K562 (cell line): ENCODE measurements at regions not wholly inside any gene's neighbourhood (a gene's known extent, or its start where the extent isn't known, plus 50 kb on each side); places are given as distances from the start of the nearest gene placed in this dataset.
A peak's percentile ranks its signal among the peaks of the same experiment; 100 is the strongest.

Experiments
- ATAC-seq: fragments of 200-7000 bp; cut with Tn5 transposase; 3 replicates; pipeline ENCODE4 v1.9.1; 2020; ENCODE audit warnings: moderate library complexity
- BruUV-seq: library from RNA; stranded (reverse); fragments of 400-500 nt; replicated peaks from 2 replicates; lab custom pipeline; 2021; lab: Mats Ljungman, UMichigan
- CTCF ChIA-PET: fragments of 300-600 bp; formaldehyde crosslinking; extraction: SDS; loops from one replicate; lab custom pipeline; 2021; ENCODE audit warnings: low intra/inter-chr PET ratio; lab: Yijun Ruan, JAX
- POLR2A ChIA-PET: fragments of 300-600, 350-650 bp; sonication (Branson Sonifier 250); formaldehyde crosslinking; extraction: SDS; loops from one replicate; lab custom pipeline; 2021; ENCODE audit warnings: antibody characterized with exemption, inconsistent platforms; lab: Yijun Ruan, JAX
- DNase-seq, 4 experiments: peaks; one replicate each; pipeline versions ENCODE4 v3.0.0 to v3.0.0-alpha.2; 2011 to 2018; ENCODE audit warnings: low spot score in 3 of 4, mixed read lengths in 3 of 4; ENCODE audit errors: extremely low read depth in 1 of 4
- FAIRE-seq: peaks from 2 replicates; lab custom pipeline; 2011; peaks lifted over from hg19 to GRCh38; lab: Jason Lieb, UNC
- H2AFZ ChIP-seq: 2 replicates; pipeline ENCODE4 v1.6.0; 2011; ENCODE audit warnings: low read depth, low read length, control low read depth, inconsistent platforms
- H3K27ac ChIP-seq: fragments of 200-600 bp; 3 replicates; pipeline ENCODE4 v1.8.0; 2011; ENCODE audit warnings: low read depth, mild to moderate bottlenecking, control low read depth, inconsistent platforms, low read length, moderate library complexity, mixed read lengths; ENCODE audit errors: extremely low read depth
- H3K27me3 ChIP-seq, 2 experiments: fragments of 300-600 bp in 1 of 2; 2 replicates in 1 of 2; 3 replicates in 1 of 2; pipeline versions ENCODE4 v1.6.0 to v1.8.0; 2011; ENCODE audit warnings: inconsistent platforms in 2 of 2, low read length in 2 of 2, mild to moderate bottlenecking in 1 of 2, mixed read lengths in 1 of 2, moderate library complexity in 1 of 2; ENCODE audit not compliant: control insufficient read depth in 2 of 2, insufficient read depth in 2 of 2
- H3K36me3 ChIP-seq: fragments of 300-600 bp; 3 replicates; pipeline ENCODE4 v1.8.0; 2011; ENCODE audit warnings: mild to moderate bottlenecking, low read length, inconsistent platforms; ENCODE audit not compliant: control insufficient read depth, insufficient read depth
- H3K4me1 ChIP-seq, 2 experiments: fragments of 200-600 bp in 1 of 2; replicated peaks in 1 of 2; 2 replicates in 1 of 2; 3 replicates in 1 of 2; pipeline versions ENCODE4 v1.5.1 to v1.8.0; 2011; ENCODE audit warnings: inconsistent platforms in 2 of 2, low read length in 2 of 2, mild to moderate bottlenecking in 1 of 2, mixed read lengths in 1 of 2, moderate library complexity in 1 of 2; ENCODE audit not compliant: control insufficient read depth in 2 of 2, insufficient read depth in 2 of 2
- H3K4me2 ChIP-seq: 2 replicates; pipeline ENCODE4 v1.6.1; 2011; ENCODE audit warnings: low read length, control low read depth, inconsistent platforms, mixed read lengths; ENCODE audit not compliant: insufficient read depth
- H3K4me3 ChIP-seq: fragments of 200-600 bp; sonication (generic), shearing (Covaris generic); 2 replicates; pipeline ENCODE4 v1.5.1; 2016; ENCODE audit warnings: control low read depth, inconsistent platforms
- H3K79me2 ChIP-seq: fragments of 200-600 bp; 3 replicates; pipeline ENCODE4 v1.8.0; 2011; ENCODE audit warnings: low read length, inconsistent platforms; ENCODE audit not compliant: control insufficient read depth, insufficient read depth
- H3K9ac ChIP-seq, 2 experiments: 2 replicates each; pipeline versions ENCODE4 v1.6.0 to v1.6.1; 2011; ENCODE audit warnings: low read depth in 2 of 2, low read length in 2 of 2, control low read depth in 1 of 2, inconsistent platforms in 1 of 2, mild to moderate bottlenecking in 1 of 2, mixed read lengths in 1 of 2; ENCODE audit not compliant: insufficient read depth in 1 of 2
- H3K9me1 ChIP-seq: one replicate; pipeline ENCODE4 v1.6.0; 2011; ENCODE audit warnings: inconsistent platforms, mild to moderate bottlenecking, low read length, moderate library complexity; ENCODE audit not compliant: control insufficient read depth, insufficient read depth
- H3K9me3 ChIP-seq: replicated peaks from 2 replicates; pipeline ENCODE4 v1.5.1; 2011; ENCODE audit warnings: low read depth, low read length, inconsistent platforms; ENCODE audit not compliant: control insufficient read depth, insufficient read depth
- H4K20me1 ChIP-seq: replicated peaks from 2 replicates; pipeline ENCODE4 v1.6.1; 2011; ENCODE audit warnings: low read length, inconsistent platforms, mixed read lengths; ENCODE audit not compliant: control insufficient read depth, insufficient read depth
- EGR1 ChIP-seq: fragments of 450-650 bp; conservative IDR thresholded peaks from 2 replicates; pipeline ENCODE4 v1.6.1; 2017; ENCODE audit warnings: mild to moderate bottlenecking
- NFIC ChIP-seq: fragments of 450-650 bp; IDR thresholded peaks from 2 replicates; pipeline ENCODE4 v1.6.1; 2017; ENCODE audit warnings: mild to moderate bottlenecking, inconsistent platforms
- SRF ChIP-seq, 2 experiments: fragments of 250-450, 450-650 bp in 1 of 2; sonication (Bioruptor Pico) in 1 of 2; sonication (generic) in 1 of 2; formaldehyde crosslinking; IDR thresholded peaks; 2 replicates each; pipeline versions ENCODE4 v1.5.0 to v1.5.1; 2020 to 2022; ENCODE audit warnings: mild to moderate bottlenecking in 1 of 2, missing genetic modification reagents in 1 of 2
- ZNF217 ChIP-seq: sonication (generic); formaldehyde crosslinking; IDR thresholded peaks from 2 replicates; pipeline ENCODE4 v1.8.0; 2022; ENCODE audit warnings: mild to moderate bottlenecking, missing genetic modification reagents
- ZNF644 ChIP-seq: fragments of 200-800 bp; sonication (Bioruptor generic); IDR thresholded peaks from 2 replicates; pipeline ENCODE4 v1.6.1; 2016; ENCODE audit warnings: low read depth, missing genetic modification characterization, missing compliant biosample characterization
- WGBS: fragments of 100-300 bp; shearing (Covaris generic); methylation state at CpG from one replicate; pipeline ENCODE4 v1.1.6; 2016; ENCODE audit warnings: low coverage, mixed read lengths; ENCODE audit not compliant: insufficient coverage; ENCODE audit errors: missing lambda C conversion rate; 5-methylcytosine and 5-hydroxymethylcytosine counted together
- in situ Hi-C: fragments of 300-500 bp; cut with MboI; formaldehyde crosslinking; loops from 4 replicates; pipeline ENCODE4 v1.15.0; 2018; ENCODE audit warnings: inconsistent platforms, mixed read lengths
- intact Hi-C: fragments of 100-400 bp; cut with micrococcal nuclease; formaldehyde crosslinking; loops from 2 replicates; pipeline ENCODE4 v1.14.2; 2022
- TF ChIP-seq, protein P1 (sequence below): IDR thresholded peaks from 2 replicates; pipeline ENCODE4 v1.6.1; 2016; ENCODE audit warnings: missing genetic modification characterization, missing compliant biosample characterization

GRCh38 chr6:81842254-81842653, 89.8 kb upstream of the TENT5A start:
- Histone ChIP-seq H3K27me3 (no peaks in the 10 kb centered on the region), H3K27ac (no peak overlapping the region), H2AFZ (no peak overlapping the region), H3K79me2 (no peaks in the 10 kb centered on the region), H3K4me3 (no peak overlapping the region), H3K36me3 (no peaks in the 10 kb centered on the region), H3K9ac (no peak overlapping the region), H4K20me1 (no peaks in the 10 kb centered on the region), H3K9me3 (no peaks in the 10 kb centered on the region), H3K4me1 (no peaks in the 10 kb centered on the region), H3K4me2 (no peak overlapping the region), H3K9me1 (no peaks in the 10 kb centered on the region)
- intact Hi-C loops (no loop called here), in situ Hi-C loops (no loop called here)
- FAIRE-seq (no peak), ATAC-seq (no peak), DNase-seq (no peak)
- no TSS peak for BruUV-seq
- ChIA-PET CTCF (no interaction called here), POLR2A (no interaction called here)
- TF ChIP-seq EGR1 = no peak
- no peak for TF ChIP-seq ZNF217 (CRISPR knock-in tag)
- TF ChIP-seq SRF (CRISPR knock-in tag; IDR thresholded peaks at IDR 0.05) = no peak
- no peak for TF ChIP-seq ZNF644 (tag)

DNA sequence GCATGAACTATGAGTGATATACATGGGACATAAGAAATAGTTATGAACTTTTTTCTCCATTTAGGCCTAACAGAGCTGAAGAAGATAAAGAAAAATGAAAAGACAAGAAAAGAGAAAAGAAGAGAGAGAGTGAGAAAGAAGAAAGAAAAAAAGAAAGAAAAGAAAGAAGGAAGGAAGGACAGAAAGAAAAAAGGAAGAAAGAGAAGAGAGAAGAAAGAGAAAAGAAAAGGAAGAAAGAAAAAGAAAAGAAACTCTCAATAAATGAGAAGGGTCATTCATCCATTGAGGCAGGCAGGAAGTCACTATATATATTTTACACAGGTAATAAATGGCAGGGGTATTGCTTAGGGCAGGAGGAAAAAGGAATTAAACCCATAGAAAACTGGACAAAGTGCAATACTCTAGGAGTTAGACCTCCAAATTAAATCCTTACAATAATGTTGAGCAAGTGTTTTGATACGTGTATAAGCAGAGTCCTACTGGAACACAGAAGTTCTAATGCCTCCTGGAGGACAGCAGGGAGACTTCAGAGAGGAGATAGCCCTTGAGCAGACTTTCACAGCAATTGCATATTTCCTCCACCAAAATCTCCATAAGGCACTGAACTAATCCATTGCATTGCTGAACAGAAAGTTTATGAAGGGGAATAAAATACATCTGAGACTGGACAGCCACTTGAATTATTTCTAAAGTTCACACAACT, 86.4 kb upstream of the TENT5A start:
- no peak for TF ChIP-seq NFIC
- TF ChIP-seq, protein P1, sequence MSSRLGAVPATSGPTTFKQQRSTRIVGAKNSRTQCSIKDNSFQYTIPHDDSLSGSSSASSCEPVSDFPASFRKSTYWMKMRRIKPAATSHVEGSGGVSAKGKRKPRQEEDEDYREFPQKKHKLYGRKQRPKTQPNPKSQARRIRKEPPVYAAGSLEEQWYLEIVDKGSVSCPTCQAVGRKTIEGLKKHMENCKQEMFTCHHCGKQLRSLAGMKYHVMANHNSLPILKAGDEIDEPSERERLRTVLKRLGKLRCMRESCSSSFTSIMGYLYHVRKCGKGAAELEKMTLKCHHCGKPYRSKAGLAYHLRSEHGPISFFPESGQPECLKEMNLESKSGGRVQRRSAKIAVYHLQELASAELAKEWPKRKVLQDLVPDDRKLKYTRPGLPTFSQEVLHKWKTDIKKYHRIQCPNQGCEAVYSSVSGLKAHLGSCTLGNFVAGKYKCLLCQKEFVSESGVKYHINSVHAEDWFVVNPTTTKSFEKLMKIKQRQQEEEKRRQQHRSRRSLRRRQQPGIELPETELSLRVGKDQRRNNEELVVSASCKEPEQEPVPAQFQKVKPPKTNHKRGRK (tag) = peak; percentile 65; the same call in 1 of the 2 replicates
- Histone ChIP-seq H3K79me2 (no peaks in the 10 kb centered on the region), H3K4me1 (no peaks in the 10 kb centered on the region), H3K9me3 (no peaks in the 10 kb centered on the region), H4K20me1 (no peaks in the 10 kb centered on the region), H3K9me1 (no peaks in the 10 kb centered on the region), H3K27me3 (no peaks in the 10 kb centered on the region), H3K27ac (no peak overlapping the region), H3K4me3 (no peak overlapping the region), H3K9ac (no peak overlapping the region), H3K36me3 (no peaks in the 10 kb centered on the region), H2AFZ (no peak overlapping the region), H3K4me2 (no peak overlapping the region)
- ATAC-seq (no peak), DNase-seq (no peak), FAIRE-seq (no peak)
- ChIA-PET CTCF (no interaction called here), POLR2A (interaction anchor here (0.6 kb wide), 1 partner anchor 1704 kb away, joined by 6 read pairs; no protein-coding TSS in a partner anchor)
- 0% methylated on average over 1 of the region's 1 CpG for WGBS
- intact Hi-C loops = no loop called here
- in situ Hi-C loops = no loop called here
- BruUV-seq = no TSS peak
